WERI-Rb-1 (cell line): ENCODE measurements at regions not wholly inside any gene's neighbourhood (a gene's known extent, or its start where the extent isn't known, plus 50 kb on each side); places are given as distances from the start of the nearest gene placed in this dataset.

Experiments used
- DNase-seq: peaks from one replicate; pipeline ENCODE4 v3.0.0-alpha.2; 2020
- H3K27ac ChIP-seq: fragments of 250-450 bp; sonication (Bioruptor Pico); 2 replicates; pipeline ENCODE4 v1.5.1; 2020; ENCODE audit warnings: mild to moderate bottlenecking, moderate library complexity
- H3K27me3 ChIP-seq: fragments of 250-450 bp; sonication (Bioruptor Pico); 2 replicates; pipeline ENCODE4 v1.5.1; 2021; ENCODE audit warnings: mild to moderate bottlenecking, low read depth, moderate library complexity; ENCODE audit not compliant: insufficient read depth, severe bottlenecking
- H3K36me3 ChIP-seq: fragments of 250-450 bp; sonication (Bioruptor Pico); 2 replicates; pipeline ENCODE4 v1.5.1; 2020; ENCODE audit warnings: mild to moderate bottlenecking, moderate library complexity
- H3K4me3 ChIP-seq: 2 replicates; pipeline ENCODE4 v1.5.1; 2011; ENCODE audit warnings: low read depth, mild to moderate bottlenecking, control low read depth, low read length
- H3K9me3 ChIP-seq: fragments of 250-450 bp; sonication (Bioruptor Pico); 2 replicates; pipeline ENCODE4 v1.5.1; 2021; ENCODE audit warnings: mild to moderate bottlenecking, moderate library complexity; ENCODE audit not compliant: severe bottlenecking
- CTCF ChIP-seq: IDR thresholded peaks from 2 replicates; pipeline ENCODE4 v1.5.1; 2011; ENCODE audit warnings: low read depth, mild to moderate bottlenecking, control low read depth, inconsistent platforms, low read length

DNA sequence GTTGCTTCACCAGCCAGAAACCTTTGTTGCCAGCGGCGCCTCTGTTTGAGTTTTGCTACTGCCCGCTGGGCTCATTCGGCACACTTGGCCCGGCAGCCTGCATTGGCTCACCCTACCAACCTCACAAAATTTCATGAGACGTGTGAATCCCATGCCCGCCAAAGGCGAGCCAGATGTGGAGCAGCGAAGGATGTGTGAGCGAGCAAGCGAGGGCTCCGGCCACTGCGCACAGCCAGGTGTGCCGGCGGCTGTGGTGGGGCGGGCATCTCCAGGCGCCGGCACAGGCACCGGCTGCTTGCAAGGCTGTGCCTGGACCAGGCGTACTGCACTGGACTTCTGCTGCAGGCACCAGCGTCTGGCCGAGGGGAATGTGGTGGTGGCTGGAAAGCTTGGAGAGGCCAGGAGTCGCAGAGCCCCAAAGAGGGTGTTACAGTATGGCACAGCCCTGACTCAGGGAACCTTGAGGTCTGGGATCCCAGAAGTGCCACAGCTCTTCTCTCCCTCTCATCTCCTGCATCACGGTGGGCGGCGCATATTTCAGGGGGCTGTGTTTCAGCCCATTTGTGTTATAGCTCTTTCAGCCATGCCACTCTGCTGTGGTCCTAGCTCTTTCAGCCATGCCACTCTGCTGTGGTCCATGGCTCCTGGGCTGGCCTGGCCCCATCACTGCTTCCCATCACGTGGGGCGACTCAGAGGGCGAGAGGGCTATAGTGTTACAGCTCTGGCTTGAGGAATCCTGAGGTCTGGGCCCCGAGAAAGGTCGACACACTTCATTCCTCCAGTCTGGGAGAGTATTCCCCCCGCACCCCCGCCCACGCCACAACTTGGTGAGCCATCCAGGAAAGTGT is 592.0 kb upstream of the SLITRK5 start:
- TF ChIP-seq CTCF: no peak

DNA sequence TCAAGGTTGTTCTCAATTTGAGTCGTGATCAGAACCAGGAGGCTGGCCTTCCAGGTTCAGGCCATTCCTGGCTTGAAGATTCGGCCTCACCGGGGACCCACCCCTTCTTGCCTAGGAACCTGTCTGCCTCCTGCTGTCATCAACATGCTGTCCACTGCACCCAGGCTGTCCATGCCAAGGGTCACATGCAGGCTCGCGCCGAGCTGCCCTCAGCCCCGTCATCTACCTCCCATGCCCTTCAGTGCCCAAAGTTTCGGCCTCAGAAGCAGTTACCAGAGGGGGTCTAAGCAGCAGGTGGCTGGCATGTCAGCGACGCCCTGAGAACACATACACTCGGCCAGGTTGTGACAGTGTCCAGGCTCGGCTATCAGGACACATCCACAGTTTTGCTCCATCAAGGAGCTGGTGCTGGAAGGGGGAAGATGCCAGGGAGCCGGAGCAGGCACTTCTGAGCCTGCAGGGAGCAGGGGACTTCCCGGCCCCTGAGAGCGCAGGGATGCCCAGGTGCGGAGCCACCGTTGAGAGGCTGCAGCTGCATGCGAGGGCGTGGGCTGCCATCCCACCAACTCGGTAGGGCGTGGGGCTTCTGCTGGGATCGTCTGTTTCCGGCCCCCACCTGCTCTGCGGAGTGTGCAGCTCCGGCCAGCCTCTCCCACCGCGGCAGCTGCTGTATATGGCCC is 590.9 kb upstream of the SLITRK5 start:
- H3K36me3 ChIP-seq: no peaks in the 10 kb centered on the region
- no peaks in the 10 kb centered on the region for H3K9me3 ChIP-seq
- no peak for DNase-seq
- no peaks in the 10 kb centered on the region for H3K27me3 ChIP-seq
- no peak overlapping the region for H3K4me3 ChIP-seq
- H3K27ac ChIP-seq: no peak overlapping the region
- TF ChIP-seq CTCF: no peak

More for the DNA sequence above, 592.0 kb upstream of the SLITRK5 start:
- no peak overlapping the region for H3K27ac ChIP-seq
- no peaks in the 10 kb centered on the region for H3K27me3 ChIP-seq
- no peaks in the 10 kb centered on the region for H3K36me3 ChIP-seq
- H3K9me3 ChIP-seq: no peaks in the 10 kb centered on the region
- no peak overlapping the region for H3K4me3 ChIP-seq
- no peak for DNase-seq

DNA sequence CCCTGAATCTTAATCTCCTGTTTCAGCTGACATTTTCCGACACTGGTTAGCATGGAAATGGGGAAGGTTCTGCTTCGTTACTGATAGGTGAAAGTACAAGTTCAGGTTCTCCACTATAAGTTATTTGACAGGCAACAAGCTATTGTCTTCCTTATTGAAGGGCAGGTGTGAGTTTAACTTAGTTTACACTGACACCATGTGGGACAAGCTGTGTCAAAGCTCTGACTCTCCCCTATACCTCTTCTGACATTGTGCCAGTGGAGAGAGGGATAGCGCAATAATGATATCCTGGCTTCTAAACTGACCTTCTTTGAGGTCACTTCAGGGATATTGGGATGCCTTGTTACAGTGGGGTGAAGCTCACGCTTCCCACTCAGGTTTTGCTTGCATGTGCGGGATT is 587.0 kb upstream of the SLITRK5 start:
- no peak for DNase-seq
- 0 out of 2 replicates have a peak, but pooled peaks have one; percentile 6 for TF ChIP-seq CTCF
- H3K27ac ChIP-seq: no peak overlapping the region
- H3K36me3 ChIP-seq: no peaks in the 10 kb centered on the region
- H3K27me3 ChIP-seq: no peaks in the 10 kb centered on the region
- no peak overlapping the region for H3K4me3 ChIP-seq
- no peaks in the 10 kb centered on the region for H3K9me3 ChIP-seq

DNA sequence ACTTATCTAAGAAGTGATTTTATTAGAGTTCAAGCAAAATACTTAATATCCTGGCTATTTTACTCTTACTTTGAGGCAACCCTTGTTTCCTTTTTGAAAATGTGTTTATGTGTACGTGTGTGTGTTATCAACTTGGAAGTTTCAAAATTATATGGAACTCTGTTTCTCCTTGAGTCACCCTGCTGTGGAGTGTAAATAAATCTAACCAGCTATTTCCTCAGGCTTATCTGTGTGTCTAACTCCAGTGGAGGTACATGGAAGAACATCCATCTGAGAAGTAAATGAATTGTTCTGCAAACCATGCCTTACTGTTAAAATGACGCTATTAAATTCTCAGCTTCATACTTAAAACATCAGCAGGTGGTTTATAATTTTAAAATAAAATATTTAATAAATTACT is 583.4 kb upstream of the SLITRK5 start:
- no peak for DNase-seq
- no peaks in the 10 kb centered on the region for H3K9me3 ChIP-seq
- H3K4me3 ChIP-seq: no peak overlapping the region
- no peak overlapping the region for H3K27ac ChIP-seq
- no peaks in the 10 kb centered on the region for H3K27me3 ChIP-seq
- no peaks in the 10 kb centered on the region for H3K36me3 ChIP-seq
- no peak for TF ChIP-seq CTCF

- no peak overlapping the region for H3K27ac ChIP-seq
- DNase-seq: no peak
- H3K27me3 ChIP-seq: no peaks in the 10 kb centered on the region
These were observed 581.8 kb upstream of the SLITRK5 start for GRCh38 chr13:87089391-87089790.

More at GRCh38 chr13:87089391-87089790, 581.8 kb upstream of the SLITRK5 start:
- no peak overlapping the region for H3K4me3 ChIP-seq
- no peak for TF ChIP-seq CTCF
- H3K36me3 ChIP-seq: no peaks in the 10 kb centered on the region
- H3K9me3 ChIP-seq: no peaks in the 10 kb centered on the region
